Loucy (cell line): ENCODE measurements at regions not wholly inside any gene's neighbourhood (a gene's known extent, or its start where the extent isn't known, plus 50 kb on each side); places are given as distances from the start of the nearest gene placed in this dataset.

Experiments used
- H2AFZ ChIP-seq: fragments of 200-600 bp; sonication (generic); 2 replicates; pipeline ENCODE4 v1.6.0; 2016; ENCODE audit warnings: antibody characterized with exemption, mild to moderate bottlenecking, low read length, moderate library complexity
- H3F3A ChIP-seq: fragments of 200-600 bp; 2 replicates; pipeline ENCODE4 v1.6.0; 2016; ENCODE audit warnings: antibody characterized with exemption, low read depth, mild to moderate bottlenecking
- H3K27me3 ChIP-seq: fragments of 200-600 bp; sonication (generic); 2 replicates; pipeline ENCODE4 v1.6.1; 2014; ENCODE audit warnings: low read length, mild to moderate bottlenecking; ENCODE audit not compliant: insufficient read depth, poor library complexity, severe bottlenecking
- H3K36me3 ChIP-seq: fragments of 200-600 bp; sonication (generic); 2 replicates; pipeline ENCODE4 v1.6.1; 2016; ENCODE audit warnings: low read length; ENCODE audit not compliant: insufficient read depth
- H3K4me1 ChIP-seq: fragments of 200-600 bp; sonication (generic); 2 replicates; pipeline ENCODE4 v1.5.1; 2014; ENCODE audit warnings: low read length, mild to moderate bottlenecking; ENCODE audit not compliant: insufficient read depth, poor library complexity, severe bottlenecking
- H3K4me2 ChIP-seq: fragments of 200-600 bp; sonication (generic); 2 replicates; pipeline ENCODE4 v1.6.0; 2014; ENCODE audit warnings: antibody characterized with exemption, low read length, low read depth, mild to moderate bottlenecking; ENCODE audit not compliant: poor library complexity, severe bottlenecking
- H3K4me3 ChIP-seq: fragments of 200-600 bp; sonication (generic); 2 replicates; pipeline ENCODE4 v1.5.1; 2014; ENCODE audit warnings: low read length, mild to moderate bottlenecking, mixed read lengths; ENCODE audit not compliant: poor library complexity, severe bottlenecking
- H3K79me2 ChIP-seq: fragments of 200-600 bp; sonication (generic); 2 replicates; pipeline ENCODE4 v1.6.1; 2014; ENCODE audit warnings: low read length; ENCODE audit not compliant: insufficient read depth
- H3K9ac ChIP-seq: fragments of 200-600 bp; sonication (generic); 2 replicates; pipeline ENCODE4 v1.6.0; 2014; ENCODE audit warnings: mild to moderate bottlenecking, low read depth, low read length, moderate library complexity; ENCODE audit not compliant: poor library complexity, severe bottlenecking
- H3K9me2 ChIP-seq: fragments of 200-600 bp; sonication (generic); replicated peaks from 2 replicates; pipeline ENCODE4 v1.6.1; 2016; ENCODE audit warnings: low read depth, low read length, mixed read lengths
- H3K9me3 ChIP-seq: fragments of 200-600 bp; sonication (generic); 2 replicates; pipeline ENCODE4 v1.6.1; 2014; ENCODE audit warnings: mild to moderate bottlenecking, antibody characterized with exemption, low read length, low read depth; ENCODE audit not compliant: insufficient read depth
- H4K20me1 ChIP-seq: fragments of 200-600 bp; sonication (generic); 2 replicates; pipeline ENCODE4 v1.6.0; 2014; ENCODE audit warnings: antibody characterized with exemption, low read length, mild to moderate bottlenecking; ENCODE audit not compliant: insufficient read depth, poor library complexity, severe bottlenecking
- EZH2phosphoT487 ChIP-seq: fragments of 200-600 bp; IDR thresholded peaks from 2 replicates; pipeline ENCODE4 v1.6.1; 2018; ENCODE audit warnings: antibody characterized with exemption, mild to moderate bottlenecking, moderate library complexity, borderline replicate concordance
- TF ChIP-seq, protein P1 (sequence below): fragments of 200-600 bp; sonication (generic); conservative IDR thresholded peaks from 2 replicates; pipeline ENCODE4 v1.5.1; 2014; ENCODE audit warnings: mild to moderate bottlenecking, antibody characterized with exemption, low read length

DNA sequence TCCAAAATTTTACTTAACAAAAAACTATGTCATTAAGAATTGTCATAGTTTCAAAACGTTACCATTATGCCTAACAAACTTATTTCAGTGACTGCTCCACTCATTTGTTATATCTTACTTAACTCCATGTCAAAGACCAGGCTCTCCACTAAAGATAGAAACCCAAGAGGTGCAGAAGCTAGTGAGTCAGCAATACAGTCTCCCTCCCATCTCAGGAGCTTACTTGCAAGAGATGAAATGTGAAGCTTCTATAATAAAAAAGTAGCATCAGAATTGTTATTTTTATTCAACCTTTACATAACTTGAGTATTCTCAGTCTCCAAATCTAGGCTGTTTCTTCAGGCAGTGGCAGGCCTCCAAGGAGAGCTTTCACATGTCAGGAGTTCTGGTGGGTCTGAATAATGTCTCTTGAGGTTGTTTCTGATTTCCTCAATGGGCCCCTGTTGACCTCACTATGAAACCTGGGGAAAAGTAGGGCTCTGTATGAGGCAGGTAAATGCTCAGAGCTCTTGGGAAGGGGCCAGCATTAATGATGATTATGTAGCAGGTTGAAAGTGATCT is 242.0 kb downstream of the NDFIP2 start:
- Histone ChIP-seq H3K9me2 (no peaks in the 10 kb centered on the region), H2AFZ (no peak overlapping the region), H4K20me1 (no peaks in the 10 kb centered on the region), H3K4me1 (no peaks in the 10 kb centered on the region), H3K9ac (no peak overlapping the region), H3K36me3 (no peaks in the 10 kb centered on the region), H3F3A (no peaks in the 10 kb centered on the region), H3K79me2 (no peaks in the 10 kb centered on the region), H3K9me3 (no peaks in the 10 kb centered on the region), H3K4me2 (no peak overlapping the region), H3K27me3 (no peaks in the 10 kb centered on the region), H3K4me3 (no peak overlapping the region)
- TF ChIP-seq, protein P1, sequence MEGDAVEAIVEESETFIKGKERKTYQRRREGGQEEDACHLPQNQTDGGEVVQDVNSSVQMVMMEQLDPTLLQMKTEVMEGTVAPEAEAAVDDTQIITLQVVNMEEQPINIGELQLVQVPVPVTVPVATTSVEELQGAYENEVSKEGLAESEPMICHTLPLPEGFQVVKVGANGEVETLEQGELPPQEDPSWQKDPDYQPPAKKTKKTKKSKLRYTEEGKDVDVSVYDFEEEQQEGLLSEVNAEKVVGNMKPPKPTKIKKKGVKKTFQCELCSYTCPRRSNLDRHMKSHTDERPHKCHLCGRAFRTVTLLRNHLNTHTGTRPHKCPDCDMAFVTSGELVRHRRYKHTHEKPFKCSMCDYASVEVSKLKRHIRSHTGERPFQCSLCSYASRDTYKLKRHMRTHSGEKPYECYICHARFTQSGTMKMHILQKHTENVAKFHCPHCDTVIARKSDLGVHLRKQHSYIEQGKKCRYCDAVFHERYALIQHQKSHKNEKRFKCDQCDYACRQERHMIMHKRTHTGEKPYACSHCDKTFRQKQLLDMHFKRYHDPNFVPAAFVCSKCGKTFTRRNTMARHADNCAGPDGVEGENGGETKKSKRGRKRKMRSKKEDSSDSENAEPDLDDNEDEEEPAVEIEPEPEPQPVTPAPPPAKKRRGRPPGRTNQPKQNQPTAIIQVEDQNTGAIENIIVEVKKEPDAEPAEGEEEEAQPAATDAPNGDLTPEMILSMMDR = no peak
- TF ChIP-seq EZH2phosphoT487 = no peak

- H2AFZ ChIP-seq = no peak overlapping the region
Observed at GRCh38 chr13:79716191-79716590, 235.2 kb downstream of the NDFIP2 start.

DNA sequence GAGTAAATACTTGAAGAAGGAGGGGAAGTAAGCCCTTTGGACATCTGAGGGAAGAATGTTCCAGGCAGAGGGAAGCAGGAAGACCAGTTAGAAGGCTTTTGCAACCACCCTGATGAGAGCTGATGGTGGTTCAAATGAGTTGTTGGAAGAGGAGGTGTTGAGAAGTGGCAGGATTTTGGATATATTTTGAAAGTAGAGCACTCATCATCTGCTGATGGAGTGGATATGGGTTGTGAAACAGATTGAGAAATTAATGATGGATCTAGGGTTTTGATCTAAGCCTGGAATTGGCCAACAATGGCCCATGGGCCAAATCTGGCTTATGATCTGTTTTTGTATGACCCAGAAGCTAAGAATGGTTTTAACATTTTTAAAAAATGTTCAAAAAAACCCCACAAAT is 230.7 kb downstream of the NDFIP2 start:
- Histone ChIP-seq H3K9me3 (no peaks in the 10 kb centered on the region), H3K4me2 (no peak overlapping the region), H3K4me3 (no peak overlapping the region), H4K20me1 (no peaks in the 10 kb centered on the region), H2AFZ (no peak overlapping the region), H3K36me3 (no peaks in the 10 kb centered on the region), H3K27me3 (no peaks in the 10 kb centered on the region), H3K79me2 (no peaks in the 10 kb centered on the region), H3K9ac (no peak overlapping the region), H3F3A (no peaks in the 10 kb centered on the region), H3K4me1 (peaks cover 5% of the 10 kb centered on the region), H3K9me2 (no peaks in the 10 kb centered on the region)
- no peak for TF ChIP-seq EZH2phosphoT487
- TF ChIP-seq, protein P1 = no peak

More at GRCh38 chr13:79716191-79716590, 235.2 kb downstream of the NDFIP2 start:
- H3K4me2 ChIP-seq = no peak overlapping the region
- no peak overlapping the region for H3K4me3 ChIP-seq
- no peaks in the 10 kb centered on the region for H3K27me3 ChIP-seq
- H3K9me3 ChIP-seq = no peaks in the 10 kb centered on the region
- H3K36me3 ChIP-seq = no peaks in the 10 kb centered on the region
- no peaks in the 10 kb centered on the region for H3K4me1 ChIP-seq
- H3K79me2 ChIP-seq = no peaks in the 10 kb centered on the region
- no peaks in the 10 kb centered on the region for H4K20me1 ChIP-seq
- TF ChIP-seq, protein P1 = no peak
- no peak for TF ChIP-seq EZH2phosphoT487
- H3K9me2 ChIP-seq = no peaks in the 10 kb centered on the region
- no peak overlapping the region for H3K9ac ChIP-seq
- H3F3A ChIP-seq = no peaks in the 10 kb centered on the region
